IPS-15b (cell line): ENCODE measurements at regions not wholly inside any gene's neighbourhood (a gene's known extent, or its start where the extent isn't known, plus 50 kb on each side); places are given as distances from the start of the nearest gene placed in this dataset.

Experiments used
- H3K27me3 ChIP-seq: one replicate; pipeline ENCODE4 v1.6.1; 2013; ENCODE audit warnings: low read length; ENCODE audit not compliant: control insufficient read depth, insufficient read depth
- H3K36me3 ChIP-seq: one replicate; pipeline ENCODE4 v1.6.1; 2013; ENCODE audit warnings: low read length; ENCODE audit not compliant: control insufficient read depth, insufficient read depth
- H3K4me1 ChIP-seq: one replicate; pipeline ENCODE4 v1.6.1; 2013; ENCODE audit warnings: mild to moderate bottlenecking, low read length; ENCODE audit not compliant: control insufficient read depth, insufficient read depth
- H3K4me3 ChIP-seq: one replicate; pipeline ENCODE4 v1.5.1; 2013; ENCODE audit warnings: low read depth, low read length
- H3K9ac ChIP-seq: one replicate; pipeline ENCODE4 v1.6.1; 2013; ENCODE audit warnings: low read depth, mild to moderate bottlenecking, low read length
- H3K9me3 ChIP-seq: one replicate; pipeline ENCODE4 v1.6.1; 2013; ENCODE audit warnings: mild to moderate bottlenecking, low read length; ENCODE audit not compliant: control insufficient read depth, insufficient read depth

- Histone ChIP-seq H3K9me3 (no peaks in the 10 kb centered on the region), H3K9ac (no peak overlapping the region), H3K27me3 (peaks cover 44% of the 10 kb centered on the region), H3K4me1 (peaks cover 4% of the 10 kb centered on the region), H3K4me3 (peak overlapping the region; percentile 36), H3K36me3 (no peaks in the 10 kb centered on the region)
Observed at GRCh38 chr9:129259375-129259774, 81.3 kb upstream of the IER5L start.

GRCh38 chr9:129258823-129259301, 80.8 kb upstream of the IER5L start:
- no peaks in the 10 kb centered on the region for H3K36me3 ChIP-seq
- H3K9ac ChIP-seq: no peak overlapping the region
- H3K27me3 ChIP-seq: peaks cover 44% of the 10 kb centered on the region
- peaks cover 4% of the 10 kb centered on the region for H3K4me1 ChIP-seq
- H3K4me3 ChIP-seq: peak overlapping the region; percentile 36
- no peaks in the 10 kb centered on the region for H3K9me3 ChIP-seq

GRCh38 chr9:129258124-129258822, 80.2 kb upstream of the IER5L start:
- Histone ChIP-seq H3K27me3 (peaks cover 44% of the 10 kb centered on the region), H3K4me3 (peak overlapping the region; percentile 36), H3K9me3 (no peaks in the 10 kb centered on the region), H3K36me3 (no peaks in the 10 kb centered on the region), H3K9ac (no peak overlapping the region), H3K4me1 (peaks cover 8% of the 10 kb centered on the region)

- peaks cover 44% of the 10 kb centered on the region for H3K27me3 ChIP-seq
- H3K9ac ChIP-seq: no peak overlapping the region
- H3K4me3 ChIP-seq: no peak overlapping the region
- no peaks in the 10 kb centered on the region for H3K36me3 ChIP-seq
- peaks cover 8% of the 10 kb centered on the region for H3K4me1 ChIP-seq
- no peaks in the 10 kb centered on the region for H3K9me3 ChIP-seq
Observed at GRCh38 chr9:129256959-129257713, 79.1 kb upstream of the IER5L start.

GRCh38 chr9:129254566-129255287, 76.7 kb upstream of the IER5L start:
- Histone ChIP-seq H3K4me1 (peaks cover 8% of the 10 kb centered on the region), H3K9ac (no peak overlapping the region), H3K9me3 (no peaks in the 10 kb centered on the region), H3K4me3 (no peak overlapping the region), H3K36me3 (no peaks in the 10 kb centered on the region), H3K27me3 (peaks cover 36% of the 10 kb centered on the region)

GRCh38 chr9:129253803-129254381, 75.8 kb upstream of the IER5L start:
- Histone ChIP-seq H3K9ac (no peak overlapping the region), H3K4me3 (no peak overlapping the region), H3K4me1 (peaks cover 7% of the 10 kb centered on the region), H3K36me3 (no peaks in the 10 kb centered on the region), H3K9me3 (no peaks in the 10 kb centered on the region), H3K27me3 (peaks cover 28% of the 10 kb centered on the region)

GRCh38 chr9:129252937-129253802, 75.1 kb upstream of the IER5L start:
- no peak overlapping the region for H3K4me3 ChIP-seq
- H3K4me1 ChIP-seq: peaks cover 4% of the 10 kb centered on the region
- no peak overlapping the region for H3K9ac ChIP-seq
- peaks cover 23% of the 10 kb centered on the region for H3K27me3 ChIP-seq
- H3K9me3 ChIP-seq: no peaks in the 10 kb centered on the region
- no peaks in the 10 kb centered on the region for H3K36me3 ChIP-seq

GRCh38 chr9:129250786-129251185, 72.7 kb upstream of the IER5L start:
- no peak overlapping the region for H3K4me3 ChIP-seq
- H3K9ac ChIP-seq: no peak overlapping the region
- H3K27me3 ChIP-seq: peaks cover under 1% of the 10 kb centered on the region
- H3K4me1 ChIP-seq: peaks cover 4% of the 10 kb centered on the region
- H3K36me3 ChIP-seq: no peaks in the 10 kb centered on the region
- H3K9me3 ChIP-seq: no peaks in the 10 kb centered on the region

- Histone ChIP-seq H3K36me3 (no peaks in the 10 kb centered on the region), H3K4me1 (no peaks in the 10 kb centered on the region), H3K4me3 (no peak overlapping the region), H3K9me3 (no peaks in the 10 kb centered on the region), H3K27me3 (no peaks in the 10 kb centered on the region), H3K9ac (no peak overlapping the region)
Observed at GRCh38 chr9:129247285-129248153, 69.5 kb upstream of the IER5L start.

- Histone ChIP-seq H3K4me1 (no peaks in the 10 kb centered on the region), H3K4me3 (no peak overlapping the region), H3K36me3 (no peaks in the 10 kb centered on the region), H3K27me3 (no peaks in the 10 kb centered on the region), H3K9me3 (no peaks in the 10 kb centered on the region), H3K9ac (no peak overlapping the region)
Observed at GRCh38 chr9:129245276-129245675, 67.2 kb upstream of the IER5L start.
